Testis (tissue), 2 donors: ENCODE measurements at regions not wholly inside any gene's neighbourhood (a gene's known extent, or its start where the extent isn't known, plus 50 kb on each side); places are given as distances from the start of the nearest gene placed in this dataset.

ENCODE experiments used
- DNase-seq: peaks from one replicate; pipeline ENCODE4 v3.0.0-alpha.2; 2019
- H3K27ac ChIP-seq, 2 donors: fragments of 200-600 bp; sonication (generic); one replicate each; pipeline ENCODE4 v1.5.1; 2019
- H3K27me3 ChIP-seq: fragments of 200-600 bp; sonication (generic); one replicate; pipeline ENCODE4 v1.5.1; 2019
- H3K36me3 ChIP-seq: fragments of 200-600 bp; sonication (generic); one replicate; pipeline ENCODE4 v1.5.1; 2017; ENCODE audit warnings: low read depth; ENCODE audit errors: missing control alignments
- H3K4me1 ChIP-seq: fragments of 200-600 bp; sonication (generic); one replicate; pipeline ENCODE4 v1.5.1; 2019
- H3K4me3 ChIP-seq, 2 donors: fragments of 200-600 bp; sonication (generic); one replicate each; pipeline ENCODE4 v1.5.1; 2017 to 2019
- H3K9me3 ChIP-seq: fragments of 200-600 bp; sonication (generic); one replicate; pipeline ENCODE4 v1.5.1; 2017
- POLR2A ChIP-seq: fragments of 450-650 bp; IDR thresholded peaks from one replicate; pipeline ENCODE4 v1.6.1; 2017; ENCODE audit warnings: antibody characterized with exemption, mild to moderate bottlenecking, moderate library complexity
- WGBS, 2 donors: methylation state at CpG; one replicate each; pipeline ENCODE4 v1.1.5; 2018; 5-methylcytosine and 5-hydroxymethylcytosine counted together
- intact Hi-C: fragments of 100-400 bp; cut with DNase I; formaldehyde crosslinking; loops from one replicate; pipeline ENCODE4 v1.15.1; 2023; ENCODE audit warnings: low total_unique reads
- TF ChIP-seq, protein P1 (sequence below), 3 experiments: fragments of 450-650 bp in 2 of 3; fragments of 200-600 bp in 1 of 3; sonication (generic) in 1 of 3; IDR thresholded peaks; one replicate each; pipeline ENCODE4 v1.5.1; 2016 to 2019; ENCODE audit warnings: antibody characterized with exemption in 3 of 3, mild to moderate bottlenecking in 2 of 3, moderate library complexity in 1 of 3

DNA sequence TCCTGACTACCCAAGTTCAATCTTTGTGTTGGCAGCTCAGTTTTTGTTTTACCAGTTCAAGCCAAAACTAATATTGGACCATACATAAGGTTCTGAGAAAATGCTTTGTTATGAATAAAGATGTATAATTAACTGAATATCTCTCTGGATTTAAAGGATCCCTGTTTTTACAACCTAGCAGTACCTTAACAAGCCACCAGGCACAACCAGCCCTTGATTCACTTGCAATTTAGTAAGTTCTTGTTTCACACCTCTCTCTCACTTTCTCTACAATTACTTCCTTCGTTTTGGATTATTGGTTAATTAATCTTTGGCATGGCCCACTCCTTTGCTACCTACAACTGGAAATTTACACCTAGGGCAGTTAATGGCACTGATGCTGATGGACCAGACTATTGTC, 531.9 kb downstream of the SQOR start:
- H3K27me3 ChIP-seq: no peaks in the 10 kb centered on the region
- H3K9me3 ChIP-seq: no peaks in the 10 kb centered on the region
- TF ChIP-seq, protein P1, sequence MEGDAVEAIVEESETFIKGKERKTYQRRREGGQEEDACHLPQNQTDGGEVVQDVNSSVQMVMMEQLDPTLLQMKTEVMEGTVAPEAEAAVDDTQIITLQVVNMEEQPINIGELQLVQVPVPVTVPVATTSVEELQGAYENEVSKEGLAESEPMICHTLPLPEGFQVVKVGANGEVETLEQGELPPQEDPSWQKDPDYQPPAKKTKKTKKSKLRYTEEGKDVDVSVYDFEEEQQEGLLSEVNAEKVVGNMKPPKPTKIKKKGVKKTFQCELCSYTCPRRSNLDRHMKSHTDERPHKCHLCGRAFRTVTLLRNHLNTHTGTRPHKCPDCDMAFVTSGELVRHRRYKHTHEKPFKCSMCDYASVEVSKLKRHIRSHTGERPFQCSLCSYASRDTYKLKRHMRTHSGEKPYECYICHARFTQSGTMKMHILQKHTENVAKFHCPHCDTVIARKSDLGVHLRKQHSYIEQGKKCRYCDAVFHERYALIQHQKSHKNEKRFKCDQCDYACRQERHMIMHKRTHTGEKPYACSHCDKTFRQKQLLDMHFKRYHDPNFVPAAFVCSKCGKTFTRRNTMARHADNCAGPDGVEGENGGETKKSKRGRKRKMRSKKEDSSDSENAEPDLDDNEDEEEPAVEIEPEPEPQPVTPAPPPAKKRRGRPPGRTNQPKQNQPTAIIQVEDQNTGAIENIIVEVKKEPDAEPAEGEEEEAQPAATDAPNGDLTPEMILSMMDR (IDR thresholded peaks at IDR 0.05): no peak
- no peak for TF ChIP-seq POLR2A
- DNase-seq: no peak
- H3K36me3 ChIP-seq: no peaks in the 10 kb centered on the region
- intact Hi-C loops: no loop called here
- H3K27ac ChIP-seq: no peak overlapping the region
- 38 to 42% methylated on average over 1 of the region's 1 CpG for WGBS, 2 donors
- no peaks in the 10 kb centered on the region for H3K4me1 ChIP-seq
- no peak overlapping the region for H3K4me3 ChIP-seq

DNA sequence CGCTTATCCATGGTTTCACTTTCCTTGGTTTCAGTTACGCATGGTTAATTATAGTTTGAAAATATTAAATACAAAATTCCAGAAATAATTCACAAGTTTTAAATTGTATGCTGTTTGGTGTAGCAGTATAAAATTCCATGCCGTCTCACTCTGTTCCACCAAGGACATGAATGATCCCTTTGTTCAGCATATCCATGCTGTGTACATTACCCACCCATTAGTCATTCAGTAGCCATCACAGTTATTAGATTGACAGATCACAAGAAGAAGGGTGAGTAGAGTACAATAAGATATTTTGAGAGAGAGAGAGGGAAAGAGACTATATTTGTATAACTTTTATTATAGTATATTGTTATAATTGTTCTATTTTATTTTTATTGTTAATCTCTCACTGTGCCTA, 535.5 kb downstream of the SQOR start:
- Histone ChIP-seq H3K36me3 (no peaks in the 10 kb centered on the region), H3K27me3 (no peaks in the 10 kb centered on the region), H3K27ac (no peak overlapping the region), H3K9me3 (no peaks in the 10 kb centered on the region), H3K4me1 (no peaks in the 10 kb centered on the region), H3K4me3 (no peak overlapping the region)
- TF ChIP-seq, protein P1 (IDR thresholded peaks at IDR 0.05): no peak
- TF ChIP-seq POLR2A: no peak
- 90 to 95% methylated on average over 3 of the region's 3 CpGs for WGBS, 2 donors
- DNase-seq: no peak
- intact Hi-C loops: no loop called here

DNA sequence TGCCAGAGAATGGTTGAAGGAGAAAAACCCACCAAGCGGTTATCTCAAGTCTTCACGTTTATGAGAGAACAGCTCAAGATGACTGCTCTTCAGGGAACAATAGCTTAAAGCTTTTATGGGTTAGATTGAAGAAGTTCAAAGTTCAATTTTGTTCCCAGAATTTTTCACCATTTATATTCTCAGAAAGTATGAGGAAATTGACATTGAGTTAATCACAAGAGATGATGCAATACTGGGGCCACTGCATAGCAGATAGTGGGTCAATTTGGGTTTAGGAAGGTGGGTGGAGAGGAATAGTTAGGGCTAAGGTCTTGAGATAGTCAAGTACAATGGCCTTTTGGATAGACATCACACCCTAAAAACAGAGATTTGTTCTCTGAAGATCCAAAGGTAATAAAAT, 539.3 kb downstream of the SQOR start:
- Histone ChIP-seq H3K27ac (no peak overlapping the region), H3K27me3 (no peaks in the 10 kb centered on the region), H3K9me3 (no peaks in the 10 kb centered on the region), H3K4me3 (no peak overlapping the region), H3K36me3 (no peaks in the 10 kb centered on the region), H3K4me1 (no peaks in the 10 kb centered on the region)
- no peak for DNase-seq
- WGBS, 2 donors: 88 to 90% methylated on average over 2 of the region's 2 CpGs
- intact Hi-C loops: no loop called here
- TF ChIP-seq, protein P1 (IDR thresholded peaks at IDR 0.05): no peak
- no peak for TF ChIP-seq POLR2A

DNA sequence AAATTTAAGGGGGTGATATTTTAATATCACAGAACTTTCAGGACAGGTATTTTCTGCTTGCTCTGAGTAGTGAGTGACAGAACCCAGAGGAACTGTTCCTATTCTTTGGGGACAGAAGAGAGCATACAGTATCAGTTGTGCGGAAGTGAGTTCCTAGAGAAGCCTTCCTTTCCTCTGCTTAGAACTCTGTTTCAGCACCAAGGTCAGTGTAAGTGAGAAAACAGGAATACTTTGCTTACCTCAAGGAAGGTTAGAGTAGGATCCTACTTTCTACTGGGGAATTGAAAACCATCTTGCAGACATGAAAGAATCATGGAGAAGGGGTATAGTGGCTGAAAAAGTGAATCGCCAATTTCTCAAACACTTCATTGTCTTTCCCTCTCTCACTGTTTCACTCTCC, 542.4 kb downstream of the SQOR start:
- 85 to 93% methylated on average over 2 of the region's 2 CpGs for WGBS, 2 donors
- Histone ChIP-seq H3K27ac (no peak overlapping the region), H3K27me3 (no peaks in the 10 kb centered on the region), H3K9me3 (no peaks in the 10 kb centered on the region), H3K4me1 (no peaks in the 10 kb centered on the region), H3K4me3 (no peak overlapping the region), H3K36me3 (no peaks in the 10 kb centered on the region)
- DNase-seq: no peak
- intact Hi-C loops: no loop called here
- TF ChIP-seq POLR2A: no peak
- TF ChIP-seq, protein P1 (IDR thresholded peaks at IDR 0.05): no peak

DNA sequence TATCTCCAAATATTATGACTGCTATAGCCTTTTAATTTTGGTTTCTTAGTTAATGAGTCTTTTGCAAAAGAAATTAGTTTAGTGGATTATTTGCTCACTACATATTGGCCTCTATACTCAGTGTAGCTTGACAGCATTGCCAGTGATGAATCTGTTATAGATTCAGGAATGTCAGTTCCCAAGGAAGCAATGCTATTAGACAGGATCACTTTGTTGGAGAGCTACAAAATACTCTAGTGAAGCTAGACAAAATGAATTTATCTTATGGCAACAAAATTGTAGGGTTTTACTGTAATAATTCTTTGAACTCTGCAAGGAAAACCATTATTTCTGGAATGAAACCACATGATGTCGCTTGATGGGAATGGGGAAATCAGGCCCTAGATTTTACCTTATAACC, 543.3 kb downstream of the SQOR start:
- DNase-seq: no peak
- TF ChIP-seq, protein P1 (IDR thresholded peaks at IDR 0.05): no peak
- TF ChIP-seq POLR2A: no peak
- Histone ChIP-seq H3K36me3 (no peaks in the 10 kb centered on the region), H3K4me3 (no peak overlapping the region), H3K27me3 (no peaks in the 10 kb centered on the region), H3K27ac (no peak overlapping the region), H3K4me1 (no peaks in the 10 kb centered on the region), H3K9me3 (no peaks in the 10 kb centered on the region)
- intact Hi-C loops: no loop called here
- 94 to 97% methylated on average over 1 of the region's 1 CpG for WGBS, 2 donors
